H1 (cell line): ENCODE measurements at regions not wholly inside any gene's neighbourhood (a gene's known extent, or its start where the extent isn't known, plus 50 kb on each side); places are given as distances from the start of the nearest gene placed in this dataset.

Source experiments
- ATF3 ChIP-seq: IDR thresholded peaks from 2 replicates; pipeline ENCODE4 v1.6.1; 2011; ENCODE audit warnings: low read depth, mild to moderate bottlenecking, low read length; ENCODE audit not compliant: insufficient read depth
- CTCF ChIP-seq, 3 experiments: IDR thresholded peaks; 1 replicate in 2 of 3; 2 replicates in 1 of 3; pipeline versions ENCODE4 v1.5.1 to v1.6.1; 2011; ENCODE audit warnings: low read length in 3 of 3, mild to moderate bottlenecking in 3 of 3, inconsistent platforms in 2 of 3, low read depth in 1 of 3, moderate library complexity in 1 of 3; ENCODE audit not compliant: insufficient read depth in 1 of 3; ENCODE audit errors: control extremely low read depth in 1 of 3
- EP300 ChIP-seq, 2 experiments: IDR thresholded peaks; 1 replicate in 1 of 2; 2 replicates in 1 of 2; pipeline ENCODE4 v1.6.1; 2011 to 2012; ENCODE audit warnings: low read depth in 2 of 2, low read length in 2 of 2, mild to moderate bottlenecking in 2 of 2, borderline replicate concordance in 1 of 2, inconsistent platforms in 1 of 2, moderate library complexity in 1 of 2
- FOSL1 ChIP-seq: IDR thresholded peaks from 2 replicates; pipeline ENCODE4 v1.6.1; 2011; ENCODE audit warnings: mild to moderate bottlenecking, low read depth, low read length, moderate library complexity; ENCODE audit not compliant: insufficient read depth
- HDAC6 ChIP-seq: IDR thresholded peaks from one replicate; pipeline ENCODE4 v1.7.1; 2012; ENCODE audit warnings: low read depth, mild to moderate bottlenecking, inconsistent platforms, low read length, moderate library complexity
- RXRA ChIP-seq: IDR thresholded peaks from 2 replicates; pipeline ENCODE4 v1.6.1; 2011; ENCODE audit warnings: low read depth, mild to moderate bottlenecking, low read length, moderate library complexity; ENCODE audit not compliant: insufficient read depth
- SIRT6 ChIP-seq: IDR thresholded peaks from one replicate; pipeline ENCODE4 v1.7.1; 2012; ENCODE audit warnings: low read length, inconsistent platforms
- TAF1 ChIP-seq: IDR thresholded peaks from 2 replicates; pipeline ENCODE4 v1.6.1; 2011; ENCODE audit warnings: mild to moderate bottlenecking, low read depth, low read length
- USF2 ChIP-seq: IDR thresholded peaks from 2 replicates; pipeline ENCODE4 v1.6.1; 2011; ENCODE audit warnings: low read length, improper control_type of control experiment

- TF ChIP-seq CTCF (IDR thresholded peaks at IDR 0.05; ENCODE audit: control extremely low read depth in 1 of 3, insufficient read depth in 1 of 3, low read depth in 1 of 3, low read length in 3 of 3) (no peak), ATF3 (no peak), RXRA (no peak), USF2 (no peak), SIRT6 (no peak), HDAC6 (no peak), FOSL1 (no peak), TAF1 (no peak), EP300 (IDR thresholded peaks at IDR 0.05; ENCODE audit: borderline replicate concordance in 1 of 2, low read depth in 2 of 2, low read length in 2 of 2) (no peak)
These were observed 487.1 kb upstream of the PIK3R1 start for GRCh38 chr5:67728326-67728890.
